Medulla oblongata (tissue), 1 donor: ENCODE measurements at regions not wholly inside any gene's neighbourhood (a gene's known extent, or its start where the extent isn't known, plus 50 kb on each side); places are given as distances from the start of the nearest gene placed in this dataset.

ENCODE experiments used
- DNase-seq: peaks from one replicate; pipeline ENCODE4 v3.0.0-alpha.2; 2015; ENCODE audit errors: extremely low spot score

DNA sequence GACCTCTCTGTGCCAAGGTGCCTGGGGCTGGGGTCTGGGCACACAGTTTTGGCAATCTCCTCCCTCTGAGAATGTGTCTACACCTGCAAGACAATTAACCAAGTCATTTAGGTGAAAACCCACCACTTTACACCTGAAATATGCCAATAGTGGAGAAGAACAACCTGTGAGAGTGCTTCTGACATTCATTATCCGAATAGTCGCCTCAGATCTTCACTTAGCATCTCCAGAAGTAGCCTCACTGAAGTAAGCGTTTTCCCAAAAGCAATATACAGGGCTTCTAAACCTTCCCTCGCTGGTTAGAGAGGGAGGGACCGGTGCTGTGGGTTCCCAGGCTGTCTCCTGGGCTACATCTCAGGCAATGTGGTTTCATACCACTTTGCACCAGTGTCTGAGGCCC lies 173.5 kb downstream of the DDX1 start:
- DNase-seq = no peak

DNA sequence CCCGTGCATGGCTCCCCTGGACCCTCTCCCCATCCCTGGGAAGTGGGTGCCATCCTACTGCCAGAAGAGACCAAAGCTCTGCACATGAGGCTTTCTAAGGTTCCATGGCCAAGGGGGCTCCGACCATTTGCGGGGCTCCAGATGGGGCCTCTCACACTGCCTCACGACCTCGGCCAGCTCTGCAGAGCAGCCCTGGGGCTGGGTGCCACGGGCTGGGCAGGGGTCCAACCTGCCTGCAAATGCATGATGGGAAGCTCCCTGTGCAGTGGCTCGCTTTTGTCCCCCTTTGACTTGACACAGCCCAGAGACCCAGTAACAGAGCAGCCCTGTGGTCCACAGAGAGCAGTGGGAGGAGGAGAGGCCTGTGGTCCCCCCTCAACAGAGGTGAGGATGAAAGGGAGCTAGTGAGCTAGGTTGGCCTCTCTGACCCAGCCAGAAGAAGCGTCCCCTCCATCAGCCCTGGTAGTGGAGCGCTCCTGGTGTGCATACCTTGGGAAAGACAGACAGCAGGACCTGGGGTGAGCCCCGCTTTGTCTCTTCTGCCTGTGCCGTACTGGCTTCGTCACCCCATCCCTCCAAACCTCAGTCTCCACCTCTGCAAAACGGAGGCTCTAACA lies 174.1 kb downstream of the DDX1 start:
- no peak for DNase-seq

DNA sequence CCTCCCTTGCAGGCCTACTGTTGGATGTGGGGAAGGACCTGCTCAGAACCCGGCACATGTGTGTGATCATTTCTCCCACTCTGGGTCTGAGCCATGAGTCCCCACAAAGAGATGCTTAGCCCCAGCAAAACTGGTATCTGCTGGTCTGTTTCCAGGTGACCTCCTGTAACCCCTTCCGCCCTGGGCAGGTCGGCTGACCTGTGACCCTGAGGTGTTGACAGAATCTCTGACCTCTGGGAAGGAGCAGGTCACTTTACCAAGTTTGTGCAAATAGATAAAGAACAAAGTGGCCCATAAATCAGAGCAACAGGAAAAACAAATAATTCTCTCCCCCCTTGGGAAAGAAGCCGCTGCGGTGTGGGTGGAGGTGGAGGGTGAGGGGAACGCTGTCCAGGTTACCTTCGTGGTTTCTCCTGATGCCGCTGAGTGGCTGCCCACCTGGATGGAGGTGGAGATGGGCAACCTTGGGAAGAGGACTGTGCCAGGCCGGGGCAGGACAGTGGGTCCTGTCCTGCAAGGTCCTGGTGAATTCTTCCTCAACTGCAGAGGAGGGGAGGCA lies 174.0 kb upstream of the MYCN start:
- DNase-seq = no peak

DNA sequence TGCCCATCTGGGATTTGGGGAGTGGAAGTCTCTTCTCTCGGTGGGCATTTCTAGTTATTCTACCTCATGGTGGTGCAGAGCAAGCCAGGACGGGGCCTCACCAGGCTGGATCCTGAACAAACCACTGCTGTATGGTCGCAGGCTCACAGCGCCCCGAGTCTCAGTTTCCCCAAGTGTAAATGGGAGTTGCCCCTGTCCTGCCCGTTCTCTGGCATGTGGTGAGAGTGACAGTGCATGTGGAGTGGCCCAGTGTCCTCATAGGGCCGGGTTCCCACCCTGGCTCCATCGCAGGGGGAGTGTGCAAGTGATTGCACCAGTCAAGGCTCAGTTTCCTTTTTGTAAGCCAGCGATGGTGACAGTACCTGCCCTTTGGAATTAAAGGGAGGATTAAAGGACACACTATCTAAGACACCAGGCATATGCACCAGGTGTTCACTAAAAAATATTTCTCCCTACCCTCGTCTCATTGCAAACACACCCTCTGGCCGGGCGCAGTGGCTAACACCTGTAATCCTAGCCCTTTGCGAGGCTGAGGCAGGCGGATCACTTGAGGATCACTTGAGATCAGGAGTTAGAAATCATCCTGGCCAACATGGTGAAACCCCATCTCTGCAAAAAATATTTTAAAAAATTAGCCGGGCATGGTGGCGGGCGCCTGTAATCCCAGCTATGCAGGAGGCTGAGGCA lies 173.3 kb upstream of the MYCN start:
- no peak for DNase-seq

DNA sequence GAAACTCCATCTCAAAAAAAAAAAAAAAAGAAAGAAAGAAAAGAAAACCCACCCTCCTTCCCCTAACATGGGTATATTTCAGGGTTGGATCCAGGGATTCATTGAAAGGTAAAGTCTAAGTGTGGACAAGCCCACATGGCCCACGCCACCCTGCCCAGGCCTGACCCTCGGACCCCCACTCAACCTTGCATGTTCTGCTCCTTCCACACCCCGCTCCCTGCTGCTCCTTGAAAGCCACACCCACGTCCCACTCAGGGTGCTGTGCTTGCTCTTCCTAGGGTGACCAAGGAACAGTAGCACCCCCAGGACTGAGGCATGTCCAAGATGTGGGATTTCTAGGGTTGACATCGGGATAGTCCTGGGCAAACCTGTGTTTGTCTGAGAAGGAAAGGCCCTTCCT lies 172.7 kb upstream of the MYCN start:
- no peak for DNase-seq

DNA sequence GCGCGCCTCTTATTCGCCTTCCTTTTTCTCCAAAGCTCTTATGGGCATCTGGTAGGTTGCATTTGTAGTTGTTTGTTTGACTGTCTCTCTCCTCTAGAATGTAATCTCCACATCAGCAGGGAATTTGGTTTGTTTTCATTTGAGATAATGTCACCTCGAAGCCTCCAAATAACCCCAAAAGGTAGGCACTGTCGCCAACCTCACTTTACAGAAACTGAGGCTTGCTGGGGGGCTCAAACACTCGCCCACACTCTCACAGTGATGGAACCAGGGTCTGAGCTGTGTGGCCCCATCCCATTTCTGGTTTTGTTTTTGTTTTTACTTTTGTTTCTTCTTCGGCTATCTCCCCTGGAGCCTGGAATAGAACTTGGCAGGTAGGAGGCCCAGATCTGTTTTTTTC lies 172.2 kb upstream of the MYCN start:
- no peak for DNase-seq

DNA sequence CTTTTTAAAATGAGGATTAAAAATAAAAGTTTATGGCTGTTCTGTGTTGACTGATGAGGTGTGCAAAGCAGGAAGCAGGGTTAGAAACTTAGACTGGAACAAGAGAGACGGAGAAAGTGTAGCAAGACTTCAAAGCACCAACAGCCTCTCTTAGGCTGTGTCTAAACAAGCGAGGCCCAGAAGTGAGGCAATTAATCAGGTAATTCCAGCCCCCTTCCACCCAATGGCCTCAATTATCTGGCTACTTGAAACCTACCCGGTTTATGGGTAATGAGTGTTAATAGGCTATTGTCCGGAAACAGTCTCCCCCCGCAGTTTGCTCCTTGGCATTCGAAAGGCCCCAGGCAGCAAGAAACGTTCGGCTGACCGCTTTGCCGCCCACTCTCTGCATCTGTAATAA lies 171.7 kb upstream of the MYCN start:
- no peak for DNase-seq

DNA sequence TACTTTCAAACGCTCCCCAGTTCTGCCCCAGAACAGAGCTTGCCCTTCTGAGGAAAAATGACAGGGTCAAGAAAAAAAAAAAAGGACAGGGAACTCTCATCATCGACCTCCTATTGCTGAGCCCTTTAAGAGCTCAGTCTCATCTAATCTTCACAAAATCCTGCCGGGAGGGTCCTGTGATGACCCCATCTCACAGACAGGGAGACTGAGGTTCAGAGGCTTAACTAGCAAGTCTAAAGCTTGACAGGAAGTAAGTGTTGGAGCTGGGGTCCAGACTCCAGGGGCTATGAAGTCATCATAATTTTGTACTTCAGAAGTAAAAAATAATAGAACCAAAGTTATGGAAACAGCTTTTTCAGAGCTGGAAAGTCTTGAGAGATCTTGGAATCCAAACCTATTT lies 171.1 kb upstream of the MYCN start:
- no peak for DNase-seq

DNA sequence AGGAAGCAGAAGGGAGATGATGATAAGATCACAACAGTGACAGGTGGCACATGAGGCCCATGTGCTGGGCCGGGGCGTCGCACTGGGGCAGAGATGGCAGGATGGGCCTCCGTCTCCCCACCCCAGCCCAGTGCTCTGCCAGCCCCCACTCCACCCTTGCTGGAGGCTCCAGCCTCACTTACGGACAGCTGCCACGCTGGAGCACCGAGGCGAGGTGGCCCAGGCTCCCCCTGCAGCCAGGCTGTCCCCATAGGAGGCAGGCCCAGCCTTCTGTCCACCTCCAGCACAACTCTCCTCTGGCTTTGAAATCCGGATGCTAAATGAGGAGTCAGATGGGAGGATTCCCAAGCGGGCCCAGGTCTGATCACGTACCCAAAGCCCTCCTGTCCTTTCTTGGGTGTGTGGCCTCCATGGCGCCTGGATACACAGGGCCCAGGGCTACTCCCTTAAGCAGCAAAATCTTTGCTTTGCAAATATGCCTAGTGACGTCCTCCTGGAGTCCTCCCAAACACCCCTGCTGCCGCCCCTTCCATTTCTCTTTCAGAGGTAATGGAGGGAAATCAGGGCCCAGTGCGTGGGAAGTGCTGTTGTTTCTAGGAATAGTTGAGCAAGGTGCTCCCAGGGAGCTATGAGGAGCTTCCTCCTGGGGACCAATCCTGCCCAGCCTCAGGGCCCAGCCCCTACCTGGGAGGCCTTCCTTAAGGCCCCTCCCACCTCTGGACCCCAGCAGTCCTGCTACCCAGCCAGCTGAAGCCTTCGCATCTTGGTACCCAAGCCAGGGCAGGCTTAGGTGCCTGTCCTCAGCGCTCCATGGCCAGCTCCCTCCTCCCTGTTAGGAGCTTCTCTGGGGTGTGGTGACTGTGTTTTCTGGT lies 170.4 kb upstream of the MYCN start:
- DNase-seq = no peak

DNA sequence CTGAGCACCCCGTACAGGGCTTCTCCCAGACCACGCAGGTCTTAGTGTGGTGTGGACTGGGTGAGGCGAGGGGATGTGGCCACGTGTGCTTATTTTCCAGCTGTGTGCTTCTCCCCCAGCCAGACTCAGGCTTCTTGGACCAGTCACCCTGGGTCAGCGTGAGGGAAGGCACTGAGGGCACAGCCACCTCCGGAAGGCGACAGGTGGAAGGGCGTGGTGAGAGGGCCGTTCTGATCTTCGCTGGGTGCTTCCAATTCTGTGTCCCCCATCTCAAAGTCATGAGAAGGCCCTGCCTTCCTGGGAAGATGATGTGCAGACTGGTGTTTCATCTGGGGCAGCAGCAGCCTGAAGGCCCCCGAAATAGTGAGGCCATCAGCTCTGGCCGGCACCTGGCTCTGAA lies 169.7 kb upstream of the MYCN start:
- no peak for DNase-seq

DNA sequence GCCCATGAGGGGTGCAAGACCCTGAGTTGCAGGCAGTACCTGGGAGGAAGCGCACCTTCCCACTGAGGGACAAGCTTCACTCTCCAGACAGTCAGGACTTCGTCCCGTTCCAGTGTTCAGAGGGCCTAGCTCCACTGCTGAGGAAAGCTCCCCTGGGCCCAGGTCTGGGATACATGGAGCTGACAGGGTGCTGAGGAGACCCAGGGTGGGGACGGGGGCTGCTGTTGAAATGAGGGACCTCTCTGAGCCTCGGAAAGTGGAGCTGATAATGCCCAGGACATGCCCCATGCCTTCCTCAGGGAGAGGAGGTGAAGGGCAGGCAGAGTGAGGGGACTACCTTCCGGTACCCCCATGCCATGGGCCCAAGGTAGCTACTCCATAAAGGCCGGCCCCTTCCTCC lies 169.2 kb upstream of the MYCN start:
- DNase-seq = no peak

DNA sequence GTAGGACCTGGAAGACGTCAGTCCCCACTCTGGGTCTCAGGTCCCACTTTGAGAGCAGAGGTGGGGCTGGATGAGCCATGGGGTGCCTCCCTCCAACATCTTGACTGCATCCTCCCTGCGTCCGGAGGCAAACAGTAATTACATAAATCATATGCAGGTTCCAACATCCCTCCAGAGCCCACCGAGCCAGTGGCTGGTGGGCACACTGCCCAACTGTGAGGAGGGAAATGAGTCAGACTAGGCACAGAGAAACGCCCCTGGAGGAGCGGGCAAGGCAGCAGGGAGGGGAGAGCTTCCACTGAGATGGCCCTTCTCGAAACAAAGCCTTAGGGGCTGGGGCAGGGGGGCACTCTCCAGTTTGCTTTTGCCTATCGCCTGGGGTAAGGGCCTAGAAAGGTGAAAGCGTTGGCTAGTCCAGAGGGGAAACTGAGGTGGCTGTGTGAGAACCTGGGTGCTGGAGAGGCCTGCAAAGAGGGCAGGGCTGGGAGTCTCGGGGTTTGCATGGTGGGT lies 168.2 kb upstream of the MYCN start:
- no peak for DNase-seq

DNA sequence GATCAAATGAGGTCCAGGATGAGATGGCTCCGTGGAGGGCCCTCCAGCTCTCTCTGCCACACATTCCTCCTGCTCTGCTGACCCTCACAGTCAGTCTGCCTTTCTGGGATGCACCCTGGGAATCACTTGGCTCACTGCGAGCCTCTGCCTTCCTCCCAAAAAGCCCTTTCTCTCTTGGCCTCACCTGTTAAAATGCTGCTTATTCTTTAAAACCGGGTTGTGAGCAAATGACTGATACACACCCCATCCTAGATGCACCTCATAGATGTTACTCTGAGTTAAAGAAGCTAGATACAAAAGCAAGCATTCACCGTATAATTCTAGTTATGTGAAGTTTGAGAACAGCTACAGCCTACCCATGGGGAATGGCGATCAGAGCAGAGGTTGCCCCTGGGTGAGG lies 167.7 kb upstream of the MYCN start:
- DNase-seq = no peak

DNA sequence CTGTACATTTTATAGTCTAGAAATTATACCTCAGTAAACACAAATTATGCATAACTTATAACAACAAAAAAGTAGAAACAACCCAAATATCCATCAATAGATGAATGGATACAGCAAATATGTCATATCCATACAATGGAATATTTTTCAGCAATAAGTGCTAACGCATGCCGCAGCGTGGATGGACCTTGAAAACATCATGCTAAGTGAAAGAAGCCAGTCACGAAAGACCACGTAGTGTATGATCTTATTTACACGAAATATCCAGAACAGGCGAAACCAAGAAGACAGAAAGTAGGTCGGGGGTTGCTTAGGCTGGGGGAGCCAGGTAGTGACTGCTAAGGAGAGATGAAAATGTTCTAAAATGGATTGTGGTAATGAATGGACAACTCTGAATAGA lies 167.1 kb upstream of the MYCN start:
- DNase-seq = no peak

DNA sequence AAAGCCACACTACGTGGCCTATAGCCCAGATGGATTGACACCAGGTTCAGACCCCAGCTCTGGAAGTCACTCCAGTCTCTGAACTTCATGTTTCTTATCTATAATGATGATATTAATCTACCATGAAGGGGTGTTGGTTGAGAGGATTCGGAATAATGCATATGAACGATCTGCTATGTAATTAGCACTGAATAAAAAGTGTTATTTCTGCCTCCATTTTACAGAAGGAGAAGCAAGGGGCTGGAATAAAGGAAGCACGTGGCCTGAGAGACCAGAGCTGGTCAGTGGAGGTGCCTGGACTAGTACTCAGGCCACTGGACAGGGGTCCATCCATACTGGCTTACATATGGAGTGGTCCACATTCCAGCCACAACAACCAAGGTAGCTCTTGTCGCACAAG lies 166.5 kb upstream of the MYCN start:
- DNase-seq = no peak

DNA sequence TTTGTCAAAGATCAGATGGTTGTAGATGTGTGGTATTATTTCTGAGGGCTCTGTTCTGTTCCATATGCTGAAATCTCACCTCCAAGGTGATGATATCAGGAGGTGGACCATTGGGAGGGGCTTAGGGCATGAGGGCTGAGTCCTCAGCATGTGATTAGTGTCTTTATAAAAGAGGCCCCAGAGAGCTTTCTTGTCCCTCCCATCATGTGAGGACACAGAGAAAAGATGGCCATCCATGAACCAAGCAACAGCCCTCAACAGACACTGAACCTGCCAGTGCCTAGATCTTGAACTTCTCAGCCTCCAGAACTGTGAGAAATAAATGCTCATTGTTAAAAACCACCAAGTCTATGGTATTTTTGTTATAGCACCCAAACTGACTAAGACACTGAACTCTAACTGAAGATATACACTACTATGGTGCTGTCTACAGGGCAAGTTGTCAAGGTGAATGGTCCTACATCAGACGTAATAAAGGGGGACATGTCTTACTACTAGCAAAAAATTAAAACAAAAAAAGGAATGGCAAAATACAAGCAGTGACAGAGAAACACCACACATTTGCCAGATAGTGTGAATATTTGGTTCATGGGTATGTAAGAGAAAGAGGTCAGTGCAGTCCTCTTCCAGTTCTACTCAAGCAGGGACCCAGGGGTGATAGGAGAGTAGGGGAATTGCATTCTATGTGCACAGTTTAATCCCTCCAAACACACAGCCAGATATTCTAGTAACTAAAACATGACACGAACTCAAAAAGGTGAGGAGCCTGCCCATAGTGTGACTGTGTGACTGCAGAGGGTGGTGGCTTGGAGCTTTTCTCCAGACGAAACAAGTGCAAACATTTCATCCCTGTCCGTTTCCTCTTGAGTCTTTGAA lies 164.4 kb upstream of the MYCN start:
- DNase-seq = no peak

DNA sequence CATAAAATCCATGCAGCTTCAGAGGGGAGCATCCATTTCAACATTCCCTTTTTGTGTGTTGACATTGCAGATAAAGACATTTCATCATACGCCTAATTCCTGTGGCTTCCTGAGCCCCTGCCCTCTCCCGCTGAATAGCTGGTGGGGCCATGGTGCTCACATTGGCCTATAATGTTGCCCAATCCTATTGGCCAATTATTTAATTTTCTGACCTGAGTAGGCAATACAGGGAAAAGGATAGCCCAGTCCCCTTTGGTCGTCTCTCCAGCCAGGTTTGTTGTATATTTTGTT lies 163.8 kb upstream of the MYCN start:
- no peak for DNase-seq

DNA sequence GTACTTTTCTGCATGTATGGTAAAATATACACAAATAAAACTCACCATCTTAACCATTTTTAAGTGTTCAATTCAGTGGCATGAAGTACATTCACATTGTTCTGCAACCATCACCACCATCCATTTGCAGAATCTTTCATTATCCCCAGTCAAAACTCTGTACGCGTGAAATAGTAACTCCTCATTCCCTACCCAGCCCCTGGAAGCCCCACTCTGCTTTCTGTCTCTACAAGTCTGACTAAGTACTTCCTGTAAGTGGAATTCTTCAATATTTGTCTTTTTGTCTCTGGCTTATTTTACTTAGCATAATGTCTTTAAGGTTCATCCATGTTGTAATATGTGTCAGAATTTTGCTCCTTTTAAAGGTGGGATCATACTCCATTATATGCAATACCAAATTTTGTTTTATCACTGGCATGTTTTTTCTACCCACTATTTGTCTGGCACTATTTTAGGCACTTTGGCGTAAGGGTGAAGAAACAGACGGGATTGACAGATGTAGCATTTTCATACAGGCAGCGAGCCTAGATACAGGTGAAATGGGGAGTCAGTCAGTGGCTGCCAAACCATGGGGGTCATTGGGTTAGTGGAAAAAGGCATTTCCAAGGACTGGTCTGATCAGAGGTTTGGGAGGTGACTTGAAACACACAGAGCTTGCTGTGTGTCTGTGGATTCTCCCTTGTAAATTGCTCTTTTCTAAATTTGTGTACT lies 163.2 kb upstream of the MYCN start:
- DNase-seq = no peak

DNA sequence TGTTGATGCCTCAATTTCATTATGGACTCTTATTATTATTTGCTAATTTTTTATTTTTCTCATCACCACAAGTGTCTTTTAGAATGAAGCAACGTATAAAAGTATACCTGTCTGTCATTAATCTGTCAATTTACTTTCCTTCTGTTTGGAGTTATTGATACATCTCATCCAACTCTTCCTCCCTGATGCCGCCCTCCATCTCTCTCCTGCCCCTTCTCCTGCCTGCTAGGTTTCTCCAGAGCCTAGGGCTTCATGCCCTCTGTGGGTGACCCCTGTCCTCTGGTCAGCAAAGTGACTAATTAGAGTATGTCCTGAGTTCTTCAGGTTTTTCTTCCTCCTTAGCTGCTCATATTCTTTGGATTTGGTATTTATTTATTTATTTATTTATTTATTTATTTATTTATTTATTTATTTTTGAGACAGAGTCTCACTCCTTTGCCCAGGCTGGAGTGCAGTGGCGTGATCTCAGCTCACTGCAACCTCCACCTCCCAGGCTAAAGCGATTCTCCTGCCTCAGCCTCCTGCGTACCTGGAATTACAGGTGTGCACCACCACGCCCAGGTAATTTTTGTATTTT lies 162.5 kb upstream of the MYCN start:
- DNase-seq = no peak

DNA sequence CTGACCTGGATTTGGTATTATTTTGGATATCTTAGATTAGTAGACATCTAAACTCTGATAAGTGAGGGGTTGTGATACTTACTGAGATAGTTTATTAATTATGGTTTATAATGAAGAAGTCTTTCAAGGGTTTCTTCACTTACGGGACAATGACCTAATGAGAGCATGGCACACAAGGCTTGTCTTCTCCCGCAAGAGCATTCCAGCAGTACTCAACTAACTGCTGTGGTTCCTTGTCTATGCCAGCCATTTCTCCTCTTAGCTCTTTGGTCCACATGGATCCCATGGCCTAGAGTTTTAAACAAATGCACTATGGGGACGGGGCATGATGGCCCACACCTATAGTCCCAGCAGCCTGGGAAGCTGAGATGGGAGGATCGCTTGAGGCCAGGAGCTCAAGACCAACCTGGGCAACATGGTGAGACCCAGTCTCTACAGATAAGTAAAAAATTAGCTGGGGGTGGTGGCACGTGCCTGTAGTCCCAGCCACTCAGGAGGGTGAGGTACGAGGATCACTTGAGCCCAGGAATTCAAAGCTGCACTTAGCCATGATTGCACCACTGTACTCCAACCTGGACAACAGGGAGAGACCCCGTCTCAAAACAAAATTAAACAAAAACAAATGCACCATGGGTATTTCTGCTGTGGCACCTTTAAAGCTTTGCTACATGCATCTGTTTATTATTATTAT lies 161.7 kb upstream of the MYCN start:
- DNase-seq = no peak
